HG03139 (cell line): ENCODE measurements at regions not wholly inside any gene's neighbourhood (a gene's known extent, or its start where the extent isn't known, plus 50 kb on each side); places are given as distances from the start of the nearest gene placed in this dataset.
"Not testable (repeated sequence)": the region's sequence is repeated elsewhere in the genome, so short reads cannot be mapped to it uniquely, and the experiment has no call there.

ENCODE experiments used
- ATAC-seq: cut with Tn5 transposase; IDR thresholded peaks from one replicate; pipeline ENCODE4 v1.9.1; 2021; ENCODE audit not compliant: unreplicated experiment

- ATAC-seq = no peak
Measured at GRCh38 chr13:42373048-42373812, 101.3 kb downstream of the AKAP11 start.

- no peak for ATAC-seq
Measured at GRCh38 chr13:42375663-42376062, 103.7 kb downstream of the AKAP11 start.

GRCh38 chr13:42377640-42378382, 105.9 kb downstream of the AKAP11 start:
- peak; percentile 72 for ATAC-seq

- ATAC-seq = peak; percentile 27
Measured at GRCh38 chr13:42378383-42378780, 106.4 kb downstream of the AKAP11 start.

GRCh38 chr13:42379241-42379640, 107.3 kb downstream of the AKAP11 start:
- ATAC-seq = no peak

- ATAC-seq = peak; percentile 33
Measured at GRCh38 chr13:42380420-42381164, 108.6 kb downstream of the AKAP11 start.

GRCh38 chr13:42381165-42381425, 109.1 kb downstream of the AKAP11 start:
- ATAC-seq = no peak

- ATAC-seq = not testable (repeated sequence)
Measured at GRCh38 chr13:42381426-42381825, 109.5 kb downstream of the AKAP11 start.

- ATAC-seq = no peak
Measured at GRCh38 chr13:42383025-42383424, 111.1 kb downstream of the AKAP11 start.

- no peak for ATAC-seq
Measured at GRCh38 chr13:42384265-42384664, 112.3 kb downstream of the AKAP11 start.

GRCh38 chr13:42388326-42388725, 116.4 kb downstream of the AKAP11 start:
- ATAC-seq = no peak

- no peak for ATAC-seq
Measured at GRCh38 chr13:42389041-42389440, 117.1 kb downstream of the AKAP11 start.

GRCh38 chr13:42392180-42392579, 120.2 kb downstream of the AKAP11 start:
- ATAC-seq = no peak

- ATAC-seq = no peak
Measured at GRCh38 chr13:42392716-42393572, 121.0 kb downstream of the AKAP11 start.

GRCh38 chr13:42393573-42394360, 121.8 kb downstream of the AKAP11 start:
- ATAC-seq = no peak

- no peak for ATAC-seq
Measured at GRCh38 chr13:42394361-42394708, 122.4 kb downstream of the AKAP11 start.

GRCh38 chr13:42394711-42395085, 122.7 kb downstream of the AKAP11 start:
- no peak for ATAC-seq

- no peak for ATAC-seq
Measured at GRCh38 chr13:42395086-42395821, 123.3 kb downstream of the AKAP11 start.

GRCh38 chr13:42396501-42396900, 124.5 kb downstream of the AKAP11 start:
- no peak for ATAC-seq
